ACC112 (cell line): ENCODE measurements at regions not wholly inside any gene's neighbourhood (a gene's known extent, or its start where the extent isn't known, plus 50 kb on each side); places are given as distances from the start of the nearest gene placed in this dataset.
"Not testable (repeated sequence)": the region's sequence is repeated elsewhere in the genome, so short reads cannot be mapped to it uniquely, and the experiment has no call there.

Experiments
- H2AFZ ChIP-seq: fragments of 200-600 bp; sonication (generic); one replicate; pipeline ENCODE4 v1.6.0; 2017; ENCODE audit warnings: antibody characterized with exemption, low read length; ENCODE audit not compliant: unreplicated experiment
- H3K27ac ChIP-seq: fragments of 200-600 bp; sonication (generic); 2 replicates; pipeline ENCODE4 v1.5.1; 2014; ENCODE audit warnings: low read depth, mild to moderate bottlenecking, antibody characterized with exemption, low read length, moderate library complexity
- H3K27me3 ChIP-seq: fragments of 200-600 bp; sonication (generic); 2 replicates; pipeline ENCODE4 v1.6.1; 2014; ENCODE audit warnings: mild to moderate bottlenecking, antibody characterized with exemption, low read length, moderate library complexity, mixed read lengths; ENCODE audit not compliant: insufficient read depth
- H3K36me3 ChIP-seq: fragments of 200-600 bp; sonication (generic); 2 replicates; pipeline ENCODE4 v1.6.1; 2016; ENCODE audit warnings: mild to moderate bottlenecking, antibody characterized with exemption, low read length, moderate library complexity, mixed read lengths; ENCODE audit not compliant: insufficient read depth
- H3K4me1 ChIP-seq: fragments of 200-600 bp; sonication (generic); one replicate; pipeline ENCODE4 v1.6.1; 2016; ENCODE audit warnings: low read length, mixed read lengths; ENCODE audit not compliant: insufficient read depth, unreplicated experiment, control insufficient read depth
- H3K4me3 ChIP-seq: fragments of 200-600 bp; sonication (generic); 2 replicates; pipeline ENCODE4 v1.5.1; 2014; ENCODE audit warnings: mild to moderate bottlenecking, low read depth, low read length
- H3K79me2 ChIP-seq: fragments of 200-600 bp; sonication (generic); one replicate; pipeline ENCODE4 v1.6.0; 2016; ENCODE audit warnings: low read length; ENCODE audit not compliant: control insufficient read depth, unreplicated experiment, insufficient read depth

DNA sequence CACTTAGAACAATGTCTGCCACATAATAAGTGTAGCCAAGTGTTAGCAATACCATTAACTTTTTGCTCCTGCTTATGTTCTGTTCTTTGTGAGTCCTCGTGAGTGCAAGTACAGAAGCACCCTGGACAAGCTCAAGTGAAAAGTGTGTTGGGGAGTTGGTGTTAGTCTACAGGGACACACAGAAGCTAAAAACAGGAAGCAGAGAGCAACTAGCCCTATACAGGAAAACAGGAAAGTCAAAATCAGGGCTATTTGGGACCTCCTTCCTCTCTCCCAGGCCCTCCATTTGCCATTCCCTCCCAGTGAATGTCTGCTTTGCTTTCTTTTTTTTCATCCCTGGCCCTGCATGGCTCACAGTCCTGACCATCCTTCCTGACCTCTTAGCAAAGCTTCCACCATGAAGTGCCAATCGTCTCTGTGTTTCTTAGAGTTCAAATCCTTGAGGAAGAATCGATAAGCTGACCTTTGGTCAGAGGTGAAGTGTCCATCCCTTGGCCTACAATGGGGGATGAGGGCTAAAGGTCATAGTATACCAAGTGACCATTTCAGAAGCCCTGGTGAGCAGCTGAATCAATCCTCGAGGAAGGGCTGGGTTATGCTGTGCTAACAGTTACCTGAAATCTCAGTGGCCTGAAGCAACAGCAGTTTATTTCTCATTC lies 328.2 kb downstream of the SHQ1 start:
- Histone ChIP-seq H3K79me2 (no peaks in the 10 kb centered on the region), H3K4me1 (peaks cover 13% of the 10 kb centered on the region), H3K27me3 (no peaks in the 10 kb centered on the region; the same call in 1 of the 2 replicates), H3K36me3 (no peaks in the 10 kb centered on the region), H3K4me3 (no peak overlapping the region), H2AFZ (no peak overlapping the region), H3K27ac (no peak overlapping the region)

DNA sequence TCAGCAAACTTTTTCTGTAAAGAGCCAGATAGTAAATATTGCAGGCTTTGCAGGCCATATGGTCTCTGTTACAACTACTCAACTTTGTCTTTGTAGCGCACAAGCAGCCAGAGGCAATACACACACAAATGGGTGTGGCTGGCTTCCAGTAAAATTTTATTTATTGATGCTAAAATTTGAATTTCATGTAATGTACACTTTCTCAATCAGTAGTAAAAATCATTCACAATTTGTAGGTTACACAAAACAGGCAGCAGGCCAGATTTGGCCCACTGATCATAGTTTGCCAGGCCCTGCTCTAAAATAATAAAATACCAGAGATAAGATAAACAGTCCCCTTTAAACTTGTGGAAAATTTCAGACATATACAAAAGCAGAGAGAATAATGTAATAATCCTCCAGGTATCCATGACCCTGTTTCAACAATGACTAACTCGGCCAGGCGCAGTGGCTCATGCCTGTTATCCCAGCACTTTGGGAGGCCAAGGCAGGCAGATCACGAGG lies 330.3 kb downstream of the SHQ1 start:
- Histone ChIP-seq H3K4me1 (peaks cover 13% of the 10 kb centered on the region), H3K27me3 (no peaks in the 10 kb centered on the region; the same call in 1 of the 2 replicates), H3K27ac (no peak overlapping the region), H3K36me3 (no peaks in the 10 kb centered on the region), H2AFZ (no peak overlapping the region), H3K4me3 (no peak overlapping the region), H3K79me2 (no peaks in the 10 kb centered on the region)

DNA sequence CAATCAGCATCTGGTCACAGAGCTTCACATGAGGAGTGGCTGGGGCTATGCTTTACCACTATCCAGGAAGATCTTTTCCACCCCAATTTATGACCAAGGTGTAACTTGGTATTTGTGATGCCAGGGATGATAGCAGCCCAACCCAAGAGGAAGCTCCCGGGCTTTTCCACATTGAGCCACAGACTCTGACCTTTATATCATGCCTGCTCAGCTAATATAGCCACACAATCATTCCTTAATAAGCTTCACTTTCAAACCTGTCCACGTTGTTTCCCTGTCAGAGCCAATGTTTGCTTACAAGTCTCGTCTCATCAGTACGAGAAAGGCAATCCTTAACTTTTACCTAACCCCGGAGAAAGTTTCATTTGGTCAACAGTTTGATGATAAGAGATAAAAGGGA lies 330.9 kb downstream of the SHQ1 start:
- Histone ChIP-seq H3K27me3 (no peaks in the 10 kb centered on the region), H3K4me1 (peaks cover 13% of the 10 kb centered on the region), H2AFZ (no peak overlapping the region), H3K4me3 (no peak overlapping the region), H3K27ac (no peak overlapping the region), H3K36me3 (no peaks in the 10 kb centered on the region), H3K79me2 (no peaks in the 10 kb centered on the region)

DNA sequence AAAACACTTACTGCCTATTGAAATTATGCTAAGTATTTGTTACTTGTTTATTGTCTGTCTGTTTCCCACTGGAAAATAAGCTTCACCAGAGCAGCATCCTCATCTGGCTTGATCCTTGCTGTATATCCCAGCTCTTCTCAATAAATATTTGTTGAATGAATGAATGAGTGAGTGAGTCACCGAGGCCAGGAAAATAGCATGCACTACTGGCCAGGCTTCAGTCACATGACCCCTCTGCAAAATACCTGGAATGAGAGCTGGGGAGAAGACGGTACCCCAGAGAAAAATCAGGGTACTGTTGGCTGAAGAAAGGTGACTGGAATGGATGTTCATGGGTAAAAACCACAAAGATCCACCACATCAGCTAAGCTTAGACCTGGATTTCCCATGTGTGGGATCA lies 331.9 kb downstream of the SHQ1 start:
- Histone ChIP-seq H3K27me3 (no peaks in the 10 kb centered on the region), H3K36me3 (no peaks in the 10 kb centered on the region), H3K4me3 (no peak overlapping the region), H2AFZ (no peak overlapping the region), H3K4me1 (peaks cover 13% of the 10 kb centered on the region), H3K79me2 (no peaks in the 10 kb centered on the region), H3K27ac (no peak overlapping the region)

DNA sequence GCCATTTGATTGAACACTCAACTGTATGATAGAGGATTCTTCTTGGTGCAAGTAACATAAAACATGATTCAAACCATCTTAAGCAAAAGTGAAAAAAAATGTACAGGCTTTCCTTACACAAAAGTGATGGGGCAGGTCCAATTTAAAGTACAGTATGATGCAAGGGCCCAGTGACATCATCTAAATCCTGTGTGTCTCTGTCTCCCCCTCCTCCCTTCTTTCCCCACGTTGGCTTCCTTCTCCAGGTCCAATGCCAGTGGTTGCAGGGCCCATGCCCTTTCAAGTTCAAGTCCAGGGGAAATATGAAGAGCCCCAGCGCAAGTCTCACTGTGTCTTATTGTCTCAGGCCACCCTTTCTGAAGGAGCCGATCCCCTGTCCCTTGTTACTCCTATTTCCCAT lies 332.3 kb downstream of the SHQ1 start:
- Histone ChIP-seq H3K4me1 (peaks cover 9% of the 10 kb centered on the region), H3K27me3 (no peaks in the 10 kb centered on the region), H2AFZ (no peak overlapping the region), H3K4me3 (no peak overlapping the region), H3K79me2 (no peaks in the 10 kb centered on the region), H3K27ac (no peak overlapping the region), H3K36me3 (no peaks in the 10 kb centered on the region)

DNA sequence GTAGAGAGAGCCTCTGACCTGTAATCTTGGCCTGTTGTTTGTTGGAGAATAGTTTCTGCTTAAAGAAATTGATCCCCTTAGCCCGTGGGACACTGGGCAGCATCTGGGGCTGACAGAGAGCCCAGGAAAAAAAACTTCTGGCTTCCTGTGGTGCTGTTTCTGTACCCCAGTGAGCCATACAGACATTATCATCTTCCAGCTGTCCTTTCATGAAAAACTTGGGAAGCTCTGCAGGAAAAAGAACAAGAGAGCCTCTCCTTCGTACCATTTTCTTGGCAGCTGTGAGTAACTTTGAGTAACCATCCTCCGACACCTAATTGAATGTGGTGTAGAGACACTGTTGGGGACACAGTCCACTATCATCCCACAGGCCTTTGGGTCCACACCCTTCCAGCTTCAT lies 333.0 kb downstream of the SHQ1 start:
- Histone ChIP-seq H3K79me2 (no peaks in the 10 kb centered on the region), H3K27ac (no peak overlapping the region), H3K36me3 (no peaks in the 10 kb centered on the region), H3K4me1 (peaks cover 2% of the 10 kb centered on the region), H2AFZ (no peak overlapping the region), H3K4me3 (no peak overlapping the region), H3K27me3 (0 out of 2 replicates have a peak, but pooled peaks cover 1% of the 10 kb centered on the region)

DNA sequence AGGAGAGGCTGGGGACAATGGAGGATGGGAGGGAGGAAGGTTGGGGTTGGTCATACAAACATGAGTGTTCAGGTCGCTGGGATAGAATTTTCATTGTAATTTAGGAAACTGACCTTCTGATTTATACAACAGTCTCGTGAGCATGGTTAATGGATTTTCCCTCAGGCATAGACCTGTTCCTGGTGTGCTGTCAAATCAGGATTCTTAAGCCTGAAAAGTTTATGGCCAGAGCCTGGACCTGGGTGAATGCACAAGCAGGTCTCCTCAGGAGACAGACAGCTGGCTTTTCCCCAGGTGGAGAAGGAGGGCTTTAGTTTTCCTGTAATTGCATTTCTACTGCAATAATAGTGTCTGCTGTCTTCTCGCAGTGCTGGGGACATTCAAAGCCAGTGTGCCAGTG lies 338.0 kb downstream of the SHQ1 start:
- no peaks in the 10 kb centered on the region for H3K36me3 ChIP-seq

DNA sequence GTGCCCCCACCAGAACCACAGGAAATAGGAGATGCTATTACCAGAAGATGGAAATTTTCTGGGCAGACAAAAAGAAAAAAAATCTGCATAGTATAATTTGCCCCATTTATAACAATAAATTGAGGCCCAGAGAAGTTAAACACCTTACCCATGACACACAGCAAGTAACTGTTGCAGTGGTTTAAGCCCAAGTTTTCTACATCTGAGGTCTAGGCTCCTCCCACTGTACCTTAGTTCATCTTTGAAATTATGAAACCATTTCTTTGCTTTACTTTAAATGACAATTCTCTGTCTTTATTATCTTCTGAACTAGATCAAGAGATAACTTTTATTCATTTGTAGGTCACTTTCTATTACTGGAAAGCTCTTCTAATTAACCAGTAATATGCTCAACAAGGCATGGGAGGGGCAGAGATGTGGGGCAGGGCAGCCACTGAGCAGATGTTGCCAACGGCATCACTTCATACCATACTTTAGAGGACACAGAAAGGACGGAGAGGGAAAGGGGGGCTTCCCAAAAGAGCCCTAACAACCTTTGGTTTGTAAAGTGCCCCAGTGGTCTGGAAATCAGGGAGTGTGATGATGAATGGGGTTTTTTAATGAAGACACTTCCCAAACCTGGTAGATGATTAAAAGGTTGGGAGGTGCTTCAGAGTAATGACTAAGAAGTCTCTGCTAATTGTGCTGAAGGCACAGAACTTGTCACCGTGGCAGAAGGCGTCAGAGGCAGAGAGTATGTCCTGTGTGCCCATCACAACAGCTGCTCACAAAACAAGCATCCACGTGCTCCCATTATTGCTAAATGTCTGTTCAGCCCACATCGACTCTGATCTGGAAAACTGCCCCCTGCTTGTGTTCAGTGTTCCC lies 342.5 kb downstream of the SHQ1 start:
- H3K36me3 ChIP-seq: no peaks in the 10 kb centered on the region
- no peak overlapping the region for H3K4me3 ChIP-seq
- H3K27ac ChIP-seq: no peak overlapping the region
- H2AFZ ChIP-seq: no peak overlapping the region
- no peaks in the 10 kb centered on the region for H3K4me1 ChIP-seq
- H3K79me2 ChIP-seq: no peaks in the 10 kb centered on the region
- peaks cover 43% of the 10 kb centered on the region for H3K27me3 ChIP-seq

More for the DNA sequence above, 338.0 kb downstream of the SHQ1 start:
- no peaks in the 10 kb centered on the region for H3K79me2 ChIP-seq
- no peak overlapping the region for H3K27ac ChIP-seq
- H3K4me3 ChIP-seq: no peak overlapping the region
- no peak overlapping the region for H2AFZ ChIP-seq
- no peaks in the 10 kb centered on the region for H3K4me1 ChIP-seq
- H3K27me3 ChIP-seq: peaks cover 16% of the 10 kb centered on the region; the same call in 1 of the 2 replicates

DNA sequence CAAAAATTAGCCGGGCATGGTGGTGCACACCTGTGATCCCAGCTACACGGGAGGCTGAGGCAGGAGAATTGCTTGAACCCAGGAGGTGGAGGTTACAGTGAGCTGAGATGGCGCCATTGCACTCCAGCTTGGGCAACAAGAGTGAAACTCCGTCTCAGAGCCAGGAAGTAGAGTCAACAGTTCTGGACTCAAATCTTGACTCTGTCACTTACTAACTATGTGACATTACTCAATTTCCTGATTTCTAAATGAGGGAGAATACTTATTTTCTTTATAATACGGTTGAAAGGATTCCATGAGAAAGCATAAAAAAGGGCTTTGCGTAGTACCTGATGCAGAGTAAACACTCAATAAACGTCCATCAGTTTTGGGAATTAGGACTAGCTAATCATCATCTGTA lies 350.7 kb downstream of the SHQ1 start:
- not testable (repeated sequence) for H3K27ac ChIP-seq, H2AFZ ChIP-seq, H3K27me3 ChIP-seq, H3K4me1 ChIP-seq, H3K36me3 ChIP-seq, H3K79me2 ChIP-seq, H3K4me3 ChIP-seq

DNA sequence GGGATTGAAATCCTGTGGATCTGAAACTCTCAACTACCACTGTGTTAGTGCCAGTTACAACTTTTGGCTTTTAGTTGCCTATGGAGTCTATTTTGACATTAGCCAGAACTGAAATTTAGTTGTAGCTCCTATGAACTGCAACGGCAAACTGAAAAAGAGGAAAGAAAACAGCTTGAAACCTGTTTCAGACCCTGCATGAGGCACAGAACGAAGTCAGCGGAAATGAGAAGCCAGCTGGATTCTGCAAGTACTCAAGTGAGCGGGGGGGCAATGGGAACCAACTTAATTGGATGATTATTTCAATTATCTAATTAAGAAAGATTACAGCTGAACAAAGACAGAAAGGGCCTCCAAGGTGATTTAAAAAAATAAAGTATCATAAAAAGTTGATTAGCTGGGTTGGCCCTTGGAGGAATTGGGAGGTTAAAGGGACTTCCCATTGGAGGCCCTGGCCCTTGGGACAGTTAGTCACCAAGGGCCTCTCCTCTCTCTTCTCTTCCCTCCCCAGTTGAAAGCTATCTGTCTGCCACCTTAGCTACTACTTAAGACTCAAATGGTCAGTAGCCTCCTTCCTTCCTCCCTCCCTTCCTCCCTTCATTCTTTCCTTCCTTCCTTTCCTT lies 352.1 kb downstream of the SHQ1 start:
- Histone ChIP-seq H3K27ac (no peak overlapping the region), H3K27me3 (no peaks in the 10 kb centered on the region), H3K4me1 (peaks cover 17% of the 10 kb centered on the region)

More for the DNA sequence above, 352.1 kb downstream of the SHQ1 start:
- H3K79me2 ChIP-seq: no peaks in the 10 kb centered on the region
- H3K4me3 ChIP-seq: no peak overlapping the region
- H3K36me3 ChIP-seq: no peaks in the 10 kb centered on the region
- H2AFZ ChIP-seq: no peak overlapping the region
